IMR-90 (cell line): ENCODE measurements at regions not wholly inside any gene's neighbourhood (a gene's known extent, or its start where the extent isn't known, plus 50 kb on each side); places are given as distances from the start of the nearest gene placed in this dataset.

Source experiments
- ATAC-seq: fragments of 200-7000 bp; cut with Tn5 transposase; 2 replicates; pipeline ENCODE4 v1.9.1; 2020; ENCODE audit warnings: low read depth, mild to moderate bottlenecking, moderate library complexity
- BruUV-seq: library from RNA; stranded (reverse); fragments of 400-500 nt; replicated peaks from 2 replicates; lab custom pipeline; 2021; lab: Mats Ljungman, UMichigan
- CTCF ChIA-PET: fragments of 300-600 bp; formaldehyde crosslinking; extraction: SDS; loops from one replicate; lab custom pipeline; 2021; ENCODE audit warnings: antibody characterized with exemption; lab: Yijun Ruan, JAX
- POLR2A ChIA-PET: fragments of 300-600 bp; sonication (Branson Sonifier 250); formaldehyde crosslinking; loops from one replicate; lab custom pipeline; 2022; ENCODE audit warnings: antibody characterized with exemption; ENCODE audit not compliant: unreplicated experiment; lab: Charles Lee
- DNase-seq: peaks from one replicate; pipeline ENCODE4 v3.0.0; 2013
- H2AFZ ChIP-seq: replicated peaks from 2 replicates; pipeline ENCODE3; 2013; ENCODE audit warnings: low read length, mild to moderate bottlenecking; ENCODE audit not compliant: poor library complexity
- H2AK5ac ChIP-seq: 2 replicates; pipeline ENCODE4 v1.6.1; 2013; ENCODE audit warnings: low read depth, low read length, inconsistent platforms
- H2AK9ac ChIP-seq: replicated peaks from 2 replicates; pipeline ENCODE3; 2013; ENCODE audit warnings: mild to moderate bottlenecking, low read depth, low read length, moderate library complexity; ENCODE audit not compliant: poor library complexity
- H2BK120ac ChIP-seq: 2 replicates; pipeline ENCODE4 v1.6.1; 2013; ENCODE audit warnings: low read depth, low read length, inconsistent platforms
- H2BK15ac ChIP-seq: 3 replicates; pipeline ENCODE4 v1.6.1; 2013; ENCODE audit warnings: low read depth, low read length, inconsistent platforms
- H2BK20ac ChIP-seq: 2 replicates; pipeline ENCODE4 v1.6.1; 2013; ENCODE audit warnings: low read depth, mild to moderate bottlenecking, inconsistent platforms, low read length, moderate library complexity
- H2BK5ac ChIP-seq: 2 replicates; pipeline ENCODE4 v1.6.1; 2013; ENCODE audit warnings: mild to moderate bottlenecking, low read depth, low read length, inconsistent platforms; ENCODE audit not compliant: poor library complexity, severe bottlenecking
- H3K14ac ChIP-seq: replicated peaks from 2 replicates; pipeline ENCODE4 v1.6.1; 2013; ENCODE audit warnings: low read depth, low read length, inconsistent platforms
- H3K18ac ChIP-seq: 2 replicates; pipeline ENCODE4 v1.6.1; 2013; ENCODE audit warnings: low read depth, low read length, control low read depth
- H3K23ac ChIP-seq: 2 replicates; pipeline ENCODE4 v1.6.1; 2013; ENCODE audit warnings: low read depth, low read length, inconsistent platforms
- H3K27ac ChIP-seq: 2 replicates; pipeline ENCODE4 v1.5.1; 2013; ENCODE audit warnings: mild to moderate bottlenecking, control low read depth, low read length; ENCODE audit not compliant: insufficient read depth
- H3K27me3 ChIP-seq: 2 replicates; pipeline ENCODE4 v1.6.1; 2013; ENCODE audit warnings: low read length; ENCODE audit not compliant: control insufficient read depth, insufficient read depth
- H3K36me3 ChIP-seq: 2 replicates; pipeline ENCODE4 v1.6.1; 2013; ENCODE audit warnings: low read length, mixed read lengths; ENCODE audit not compliant: control insufficient read depth, insufficient read depth
- H3K4ac ChIP-seq: 2 replicates; pipeline ENCODE4 v1.6.1; 2013; ENCODE audit warnings: low read depth, low read length, inconsistent platforms
- H3K4me1 ChIP-seq: 2 replicates; pipeline ENCODE4 v1.6.1; 2013; ENCODE audit warnings: low read length, mixed read lengths; ENCODE audit not compliant: control insufficient read depth, insufficient read depth
- H3K4me2 ChIP-seq: 2 replicates; pipeline ENCODE4 v1.6.1; 2013; ENCODE audit warnings: low read depth, mild to moderate bottlenecking, control low read depth, low read length, moderate library complexity
- H3K4me3 ChIP-seq: 2 replicates; pipeline ENCODE4 v1.5.1; 2013; ENCODE audit warnings: low read depth, mild to moderate bottlenecking, control low read depth, low read length, moderate library complexity; ENCODE audit not compliant: insufficient read depth
- H3K56ac ChIP-seq: 2 replicates; pipeline ENCODE4 v1.6.1; 2013; ENCODE audit warnings: low read length, inconsistent platforms; ENCODE audit not compliant: insufficient read depth; ENCODE audit errors: extremely low read depth
- H3K79me1 ChIP-seq, 2 experiments: 2 replicates each; pipeline ENCODE4 v1.6.1; 2013; ENCODE audit warnings: low read length in 2 of 2, inconsistent platforms in 1 of 2, low read depth in 1 of 2
- H3K9ac ChIP-seq: 2 replicates; pipeline ENCODE4 v1.6.1; 2013; ENCODE audit warnings: low read depth, low read length, control low read depth
- H3K9me1 ChIP-seq: 2 replicates; pipeline ENCODE4 v1.6.1; 2013; ENCODE audit warnings: low read length, inconsistent platforms; ENCODE audit not compliant: insufficient read depth
- H3K9me3 ChIP-seq: 2 replicates; pipeline ENCODE4 v1.6.1; 2013; ENCODE audit warnings: low read length; ENCODE audit not compliant: control insufficient read depth, insufficient read depth
- H4K20me1 ChIP-seq: 2 replicates; pipeline ENCODE4 v1.6.1; 2013; ENCODE audit warnings: low read length, inconsistent platforms; ENCODE audit not compliant: insufficient read depth
- H4K5ac ChIP-seq: 2 replicates; pipeline ENCODE4 v1.6.1; 2013; ENCODE audit warnings: mild to moderate bottlenecking, low read depth, low read length, control low read depth
- H4K8ac ChIP-seq, 2 experiments: 2 replicates each; pipeline ENCODE4 v1.6.1; 2013; ENCODE audit warnings: low read depth in 2 of 2, low read length in 2 of 2, control low read depth in 1 of 2, inconsistent platforms in 1 of 2
- H4K91ac ChIP-seq: 2 replicates; pipeline ENCODE4 v1.6.1; 2013; ENCODE audit warnings: low read depth, low read length, inconsistent platforms; ENCODE audit not compliant: insufficient read depth
- CHD1 ChIP-seq: IDR thresholded peaks from 2 replicates; pipeline ENCODE4 v1.6.1; 2012; ENCODE audit warnings: low read depth, low read length, improper control_type of control experiment
- MAFK ChIP-seq: IDR thresholded peaks from 2 replicates; pipeline ENCODE4 v1.6.1; 2012; ENCODE audit warnings: low read depth, low read length, improper control_type of control experiment
- WGBS, 2 experiments: methylation state at CpG; one replicate each; pipeline versions ENCODE4 v1.1.5 to v1.1.7; 2013; ENCODE audit warnings: missing lambda C conversion rate in 2 of 2; ENCODE audit not compliant: insufficient read length in 1 of 2; ENCODE audit errors: extremely low coverage in 2 of 2; 5-methylcytosine and 5-hydroxymethylcytosine counted together
- dilution Hi-C: fragments of 300-500 bp; cut with HindIII; formaldehyde crosslinking; loops from one replicate; pipeline ENCODE4 v1.14.3; 2018; ENCODE audit warnings: low sequenced_read_pairs; ENCODE audit not compliant: unreplicated experiment
- in situ Hi-C: fragments of 300-500 bp; cut with MboI; formaldehyde crosslinking; loops from 3 replicates; pipeline ENCODE4 v1.14.3; 2019; ENCODE audit warnings: low sequenced_read_pairs, inconsistent platforms, mixed read lengths
- intact Hi-C: fragments of 100-400 bp; cut with micrococcal nuclease; formaldehyde crosslinking; loops from 2 replicates; pipeline ENCODE4 v1.10.0; 2022

DNA sequence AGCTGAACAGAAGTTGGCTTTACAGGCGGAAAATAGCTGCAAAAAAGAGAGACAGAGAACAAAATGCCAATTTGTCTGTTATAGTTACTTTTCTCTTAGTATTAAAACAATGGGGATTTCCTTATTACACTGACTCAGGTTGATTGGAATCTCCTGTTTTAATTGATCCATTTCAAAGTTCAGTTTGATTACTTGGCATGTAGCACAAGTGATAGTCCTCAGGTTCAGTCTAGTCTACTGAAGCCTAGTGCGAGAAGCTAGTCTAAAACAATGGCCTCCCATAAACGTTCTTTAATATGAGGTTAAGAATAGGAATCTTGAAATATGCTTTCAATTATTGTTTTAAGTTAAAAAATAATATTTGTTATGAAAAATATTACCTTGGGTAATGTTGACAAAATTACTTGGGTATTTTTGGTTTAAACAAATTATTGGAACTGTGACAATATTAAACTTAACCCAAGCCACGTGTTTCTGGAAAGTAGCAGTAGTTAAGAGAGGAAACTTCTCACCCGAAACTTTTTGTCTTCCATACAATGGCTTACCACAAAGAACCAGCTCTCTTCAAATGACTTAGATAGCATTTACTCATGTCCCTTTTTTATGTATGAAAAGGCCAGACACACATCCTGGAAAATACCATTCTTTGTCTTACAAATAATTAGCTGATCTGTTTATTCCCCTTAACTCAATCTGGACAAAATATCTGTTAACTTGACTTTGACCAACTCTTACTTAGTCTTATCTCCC is 1326.2 kb upstream of the TMEFF2 start:
- no TSS peak for BruUV-seq
- Histone ChIP-seq H3K27me3 (no peaks in the 10 kb centered on the region), H2AFZ (no peak overlapping the region), H3K36me3 (no peaks in the 10 kb centered on the region), H4K5ac (no peak overlapping the region), H3K4me1 (no peaks in the 10 kb centered on the region), H2BK5ac (no peak overlapping the region), H3K23ac (no peak overlapping the region), H3K4me2 (no peak overlapping the region), H3K4me3 (no peak overlapping the region), H3K27ac (no peak overlapping the region), H4K91ac (no peak overlapping the region), H2BK20ac (no peak overlapping the region), H3K56ac (no peak overlapping the region), H2AK9ac (no peak overlapping the region), H4K20me1 (no peaks in the 10 kb centered on the region), H2BK120ac (no peak overlapping the region), H3K9me3 (peaks cover 2% of the 10 kb centered on the region; the same call in 1 of the 2 replicates), H3K79me1 (no peaks in the 10 kb centered on the region), H3K14ac (no peak overlapping the region), H4K8ac (no peak overlapping the region), H2AK5ac (no peak overlapping the region), H3K18ac (no peak overlapping the region), H3K9ac (no peak overlapping the region), H2BK15ac (no peak overlapping the region), H3K4ac (no peak overlapping the region), H3K9me1 (no peaks in the 10 kb centered on the region)
- POLR2A ChIA-PET: no interaction called here
- dilution Hi-C loops: no loop called here
- TF ChIP-seq CHD1 (no peak), MAFK (no peak)
- ATAC-seq (no peak), DNase-seq (no peak)
- CTCF ChIA-PET: no interaction called here
- WGBS, 2 experiments: no CpG with 5 or more reads among the region's 5 CpGs
- intact Hi-C loops: no loop called here
- in situ Hi-C loops: no loop called here
